HG02678 (cell line): ENCODE measurements at regions not wholly inside any gene's neighbourhood (a gene's known extent, or its start where the extent isn't known, plus 50 kb on each side); places are given as distances from the start of the nearest gene placed in this dataset.
"Not testable (repeated sequence)": the region's sequence is repeated elsewhere in the genome, so short reads cannot be mapped to it uniquely, and the experiment has no call there.

Source experiments
- ATAC-seq: cut with Tn5 transposase; IDR thresholded peaks from one replicate; pipeline ENCODE4 v1.9.1; 2021; ENCODE audit warnings: mild to moderate bottlenecking, moderate library complexity; ENCODE audit not compliant: unreplicated experiment

- no peak for ATAC-seq
These were observed 61.2 kb upstream of the SELENOP start for GRCh38 chr5:42872865-42873264.

GRCh38 chr5:42870882-42871418 lies 59.3 kb upstream of the SELENOP start:
- ATAC-seq: no peak

- ATAC-seq: not testable (repeated sequence)
These were observed 56.7 kb upstream of the SELENOP start for GRCh38 chr5:42868417-42868816.

- not testable (repeated sequence) for ATAC-seq
These were observed 53.1 kb upstream of the SELENOP start for GRCh38 chr5:42864749-42865148.
